Testis (tissue), 2 donors: ENCODE measurements at regions not wholly inside any gene's neighbourhood (a gene's known extent, or its start where the extent isn't known, plus 50 kb on each side); places are given as distances from the start of the nearest gene placed in this dataset.

ENCODE experiments used
- DNase-seq: peaks from one replicate; pipeline ENCODE4 v3.0.0-alpha.2; 2019
- H3K27ac ChIP-seq, 2 donors: fragments of 200-600 bp; sonication (generic); one replicate each; pipeline ENCODE4 v1.5.1; 2019
- H3K27me3 ChIP-seq: fragments of 200-600 bp; sonication (generic); one replicate; pipeline ENCODE4 v1.5.1; 2019
- H3K36me3 ChIP-seq: fragments of 200-600 bp; sonication (generic); one replicate; pipeline ENCODE4 v1.5.1; 2017; ENCODE audit warnings: low read depth; ENCODE audit errors: missing control alignments
- H3K4me1 ChIP-seq: fragments of 200-600 bp; sonication (generic); one replicate; pipeline ENCODE4 v1.5.1; 2019
- H3K4me3 ChIP-seq, 2 donors: fragments of 200-600 bp; sonication (generic); one replicate each; pipeline ENCODE4 v1.5.1; 2017 to 2019
- H3K9me3 ChIP-seq: fragments of 200-600 bp; sonication (generic); one replicate; pipeline ENCODE4 v1.5.1; 2017
- CTCF ChIP-seq, 3 experiments: fragments of 450-650 bp in 2 of 3; fragments of 200-600 bp in 1 of 3; sonication (generic) in 1 of 3; IDR thresholded peaks; one replicate each; pipeline ENCODE4 v1.5.1; 2016 to 2019; ENCODE audit warnings: antibody characterized with exemption in 3 of 3, mild to moderate bottlenecking in 2 of 3, moderate library complexity in 1 of 3
- POLR2A ChIP-seq: fragments of 450-650 bp; IDR thresholded peaks from one replicate; pipeline ENCODE4 v1.6.1; 2017; ENCODE audit warnings: antibody characterized with exemption, mild to moderate bottlenecking, moderate library complexity
- WGBS, 2 donors: methylation state at CpG; one replicate each; pipeline ENCODE4 v1.1.5; 2018; 5-methylcytosine and 5-hydroxymethylcytosine counted together
- intact Hi-C: fragments of 100-400 bp; cut with DNase I; formaldehyde crosslinking; loops from one replicate; pipeline ENCODE4 v1.15.1; 2023; ENCODE audit warnings: low total_unique reads

- Histone ChIP-seq H3K9me3 (no peaks in the 10 kb centered on the region), H3K36me3 (no peaks in the 10 kb centered on the region), H3K4me1 (no peaks in the 10 kb centered on the region), H3K27ac (no peak overlapping the region), H3K27me3 (no peaks in the 10 kb centered on the region), H3K4me3 (no peak overlapping the region)
- no peak for TF ChIP-seq CTCF (IDR thresholded peaks at IDR 0.05)
- no peak for TF ChIP-seq POLR2A
- DNase-seq: no peak
- WGBS, 2 donors: 86 to 91% methylated on average over 1 of the region's 1 CpG
- intact Hi-C loops: no loop called here
These were observed 519.1 kb downstream of the IQCM start for GRCh38 chr4:149296503-149296902.

GRCh38 chr4:149296084-149296483 lies 519.6 kb downstream of the IQCM start:
- intact Hi-C loops: no loop called here
- H3K4me3 ChIP-seq: no peak overlapping the region
- H3K9me3 ChIP-seq: no peaks in the 10 kb centered on the region
- no peak for DNase-seq
- H3K4me1 ChIP-seq: no peaks in the 10 kb centered on the region
- H3K27me3 ChIP-seq: no peaks in the 10 kb centered on the region
- H3K27ac ChIP-seq: no peak overlapping the region
- WGBS, 2 donors: 93 to 94% methylated on average over 1 of the region's 1 CpG
- TF ChIP-seq POLR2A: no peak
- TF ChIP-seq CTCF (IDR thresholded peaks at IDR 0.05): no peak
- H3K36me3 ChIP-seq: no peaks in the 10 kb centered on the region

- intact Hi-C loops: no loop called here
- no peak for DNase-seq
- no peak overlapping the region for H3K27ac ChIP-seq
- H3K9me3 ChIP-seq: no peaks in the 10 kb centered on the region
- H3K27me3 ChIP-seq: no peaks in the 10 kb centered on the region
- no peaks in the 10 kb centered on the region for H3K4me1 ChIP-seq
- 46 to 50% methylated on average over 1 of the region's 1 CpG for WGBS, 2 donors
- no peaks in the 10 kb centered on the region for H3K36me3 ChIP-seq
- TF ChIP-seq CTCF (IDR thresholded peaks at IDR 0.05): no peak
- TF ChIP-seq POLR2A: no peak
- H3K4me3 ChIP-seq: no peak overlapping the region
These were observed 521.0 kb downstream of the IQCM start for GRCh38 chr4:149294601-149295000.

GRCh38 chr4:149293046-149293649 lies 522.5 kb downstream of the IQCM start:
- TF ChIP-seq CTCF (IDR thresholded peaks at IDR 0.05) (no peak), POLR2A (no peak)
- Histone ChIP-seq H3K4me3 (no peak overlapping the region), H3K4me1 (no peaks in the 10 kb centered on the region), H3K27me3 (no peaks in the 10 kb centered on the region), H3K36me3 (no peaks in the 10 kb centered on the region), H3K27ac (no peak overlapping the region), H3K9me3 (no peaks in the 10 kb centered on the region)
- DNase-seq: no peak
- intact Hi-C loops: no loop called here
- WGBS, 2 donors: 81 to 85% methylated on average over 1 of the region's 1 CpG

GRCh38 chr4:149292425-149293007 lies 523.1 kb downstream of the IQCM start:
- H3K4me3 ChIP-seq: no peak overlapping the region
- WGBS, 2 donors: 74 to 77% methylated on average over 1 of the region's 1 CpG
- TF ChIP-seq CTCF (IDR thresholded peaks at IDR 0.05) (no peak), POLR2A (no peak)
- intact Hi-C loops: no loop called here
- no peaks in the 10 kb centered on the region for H3K4me1 ChIP-seq
- H3K27me3 ChIP-seq: no peaks in the 10 kb centered on the region
- DNase-seq: no peak
- H3K9me3 ChIP-seq: no peaks in the 10 kb centered on the region
- no peaks in the 10 kb centered on the region for H3K36me3 ChIP-seq
- no peak overlapping the region for H3K27ac ChIP-seq
